Activated CD4-positive, alpha-beta T cell treated with anti-CD3 and anti-CD28 coated beads, Interleukin-2, Interleukin-6, amounts not matched to agents 100 ng/mL and 50 ng/mL, durations not matched to agents 16 hours and 8 hours (primary cell): ENCODE measurements at regions not wholly inside any gene's neighbourhood (a gene's known extent, or its start where the extent isn't known, plus 50 kb on each side); places are given as distances from the start of the nearest gene placed in this dataset.

ENCODE experiments used
- DNase-seq: peaks from one replicate; pipeline ENCODE4 v3.0.0-alpha.2; 2020

DNA sequence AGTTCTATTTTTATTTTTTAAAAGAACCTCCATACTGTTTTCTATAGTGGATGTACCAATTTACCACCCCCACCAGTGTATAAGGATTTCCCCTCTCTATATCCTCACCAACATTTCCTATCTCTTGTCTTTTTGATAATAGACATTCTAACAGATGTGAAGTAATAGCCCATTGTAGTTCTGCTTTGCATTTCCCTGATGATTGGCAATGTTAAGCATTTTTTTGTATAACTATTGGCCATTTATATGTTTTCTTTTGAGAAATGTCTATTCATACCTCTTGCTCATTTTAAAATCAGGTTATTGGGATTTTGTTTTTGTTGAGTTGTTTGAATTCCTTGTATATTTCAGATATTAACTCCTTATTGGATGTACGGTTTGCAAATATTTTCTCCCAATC is 251.1 kb upstream of the HTR2C start:
- no peak for DNase-seq

GRCh38 chrX:114334473-114334982 is 249.4 kb upstream of the HTR2C start:
- DNase-seq: no peak

DNA sequence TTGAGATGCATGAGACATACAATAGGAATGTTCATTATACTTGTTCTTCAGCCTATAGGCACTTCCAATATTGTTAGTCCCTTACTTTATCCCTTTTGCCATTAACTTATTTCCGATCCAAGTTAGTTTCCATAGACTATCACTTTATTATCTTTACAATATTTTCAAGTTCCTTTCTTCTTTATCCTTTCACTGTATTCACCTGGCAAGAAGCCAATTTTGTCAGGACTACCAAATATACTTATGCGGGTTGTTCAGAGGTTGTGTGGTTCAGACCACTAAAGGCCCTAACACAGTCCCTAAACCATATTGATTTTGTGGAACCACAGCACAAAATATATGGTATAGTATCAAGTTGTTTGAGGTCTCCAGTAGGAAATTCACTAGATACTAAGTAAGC is 245.0 kb upstream of the HTR2C start:
- DNase-seq: no peak

DNA sequence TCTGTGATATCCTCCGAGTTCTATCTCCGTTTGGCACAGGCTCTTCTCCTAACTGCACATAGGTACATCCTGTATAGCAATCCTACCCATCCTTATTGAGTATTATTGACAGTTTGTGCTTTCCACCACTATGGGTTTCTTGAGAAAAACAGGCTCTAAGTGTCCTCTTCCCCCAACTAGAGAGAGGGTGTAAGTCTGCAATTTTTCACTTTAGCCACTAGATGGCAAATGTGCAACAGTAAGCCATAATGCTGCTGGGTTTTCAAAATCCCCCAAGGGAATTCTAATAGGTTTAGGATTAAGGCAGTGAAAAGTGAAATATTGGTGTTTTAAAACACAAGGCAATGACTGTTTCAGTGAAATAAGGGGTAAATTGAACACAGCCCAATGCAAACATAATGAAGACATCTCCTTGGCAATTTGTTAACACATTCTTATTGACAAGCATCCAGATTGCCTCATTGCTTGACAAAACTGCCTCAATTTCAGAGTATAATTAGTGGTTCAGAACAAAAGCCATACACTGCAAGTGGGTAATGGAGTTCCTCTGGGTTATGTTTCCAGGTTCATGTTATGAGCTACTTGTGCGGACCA is 239.0 kb upstream of the HTR2C start:
- peak; percentile 15 for DNase-seq

- no peak for DNase-seq
Observed at GRCh38 chrX:114361076-114361725, 222.7 kb upstream of the HTR2C start.

DNA sequence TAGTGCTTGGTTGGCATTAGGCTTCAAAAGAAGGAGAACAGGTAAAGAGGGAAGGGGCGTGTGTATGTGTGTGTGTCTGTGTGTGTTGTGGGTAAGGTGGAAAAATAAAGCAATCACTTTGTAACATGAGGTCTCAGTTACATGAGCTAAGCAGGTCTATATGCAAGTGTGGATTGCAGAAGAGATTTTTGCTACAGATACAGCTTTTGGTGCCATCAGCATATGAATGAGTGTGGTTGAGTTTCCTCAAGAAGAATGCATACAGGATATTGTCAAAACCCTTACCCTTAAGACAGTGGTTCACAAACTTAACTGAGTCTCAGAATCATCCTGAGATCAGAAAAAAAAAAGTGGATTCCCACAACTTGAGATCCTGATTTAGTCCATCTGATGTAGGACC is 220.5 kb upstream of the HTR2C start:
- no peak for DNase-seq

GRCh38 chrX:114365065-114365834 is 218.6 kb upstream of the HTR2C start:
- DNase-seq: no peak

DNA sequence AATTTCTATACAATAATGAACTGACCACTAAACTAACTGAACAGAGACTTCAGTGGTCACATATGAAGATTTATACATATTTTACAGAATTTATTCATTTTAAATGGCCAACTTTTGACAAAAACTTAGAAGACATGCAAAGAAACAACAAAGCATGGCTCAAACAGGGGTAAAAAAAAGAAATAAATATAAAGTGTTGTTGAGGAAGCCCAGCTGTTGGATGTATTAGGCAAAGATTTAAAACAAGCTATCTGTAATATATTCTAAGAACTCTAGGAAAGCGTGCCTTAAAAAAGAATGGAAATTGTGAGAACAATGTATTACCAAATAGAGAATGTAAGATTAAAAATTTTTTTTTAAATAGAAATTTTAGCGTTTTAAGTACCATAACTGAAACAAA is 210.9 kb upstream of the HTR2C start:
- no peak for DNase-seq

- DNase-seq: no peak
Observed at GRCh38 chrX:114390251-114390796, 193.6 kb upstream of the HTR2C start.
